HG03159 (cell line): ENCODE measurements at regions not wholly inside any gene's neighbourhood (a gene's known extent, or its start where the extent isn't known, plus 50 kb on each side); places are given as distances from the start of the nearest gene placed in this dataset.

Experiments
- ATAC-seq: cut with Tn5 transposase; IDR thresholded peaks from one replicate; pipeline ENCODE4 v1.9.1; 2021; ENCODE audit warnings: mild to moderate bottlenecking, moderate library complexity; ENCODE audit not compliant: unreplicated experiment

DNA sequence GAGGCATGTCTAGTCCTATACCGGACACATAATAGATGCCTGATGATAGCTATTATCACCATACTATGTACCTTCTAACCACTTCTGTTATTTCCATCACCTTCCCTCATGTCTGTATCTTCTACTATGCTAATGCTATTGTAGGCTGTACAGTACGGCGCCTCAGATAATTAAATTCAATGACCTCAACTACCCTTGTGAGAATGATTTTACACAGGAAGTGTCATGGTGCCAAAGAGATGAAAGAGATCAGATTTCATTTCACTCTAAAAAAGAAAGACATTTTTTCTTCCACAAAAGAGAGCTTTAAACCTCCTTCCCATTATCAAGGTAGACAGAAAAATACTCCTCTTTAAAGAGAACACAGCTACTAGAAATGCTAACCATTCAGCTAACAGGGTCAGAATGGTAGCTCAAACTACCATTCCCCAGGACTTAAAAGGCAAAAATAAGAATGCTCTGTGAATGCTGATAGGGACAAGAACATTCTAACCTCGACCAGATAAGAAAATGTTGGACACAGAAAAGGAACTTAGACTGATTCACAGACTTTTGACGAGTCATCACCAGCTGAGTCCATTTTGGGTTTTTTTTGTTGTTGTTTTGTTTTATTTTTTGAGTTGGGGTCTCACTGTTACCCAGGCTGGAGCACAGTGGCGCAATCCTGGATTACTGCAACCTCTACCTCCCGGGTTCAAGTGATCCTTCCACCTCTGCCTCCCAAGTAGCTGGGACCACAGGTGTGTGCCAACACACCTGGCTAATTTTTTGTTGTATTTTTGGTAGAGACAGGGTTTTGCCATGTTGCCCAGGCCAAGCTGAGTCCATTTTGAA lies 99.2 kb upstream of the RAPGEF2 start:
- ATAC-seq = no peak

DNA sequence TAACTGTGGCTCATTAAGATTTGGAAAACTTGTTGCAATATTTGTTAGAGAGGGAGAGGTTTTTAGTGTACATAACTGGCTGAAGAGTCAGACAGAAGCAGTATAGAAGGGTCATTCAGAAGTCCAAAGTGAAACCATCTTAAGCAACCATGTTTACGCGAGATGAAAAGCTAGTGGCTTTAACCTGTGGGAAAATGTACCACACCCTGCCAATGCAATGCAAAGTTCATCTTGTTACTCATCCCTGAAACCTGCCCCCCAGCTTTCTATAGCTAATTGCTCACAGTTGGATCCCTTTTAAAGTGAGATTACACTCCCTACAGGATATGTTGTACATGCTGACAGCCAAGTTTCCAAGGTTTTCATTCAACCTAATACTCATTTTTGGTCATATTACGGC lies 96.7 kb upstream of the RAPGEF2 start:
- ATAC-seq = no peak

DNA sequence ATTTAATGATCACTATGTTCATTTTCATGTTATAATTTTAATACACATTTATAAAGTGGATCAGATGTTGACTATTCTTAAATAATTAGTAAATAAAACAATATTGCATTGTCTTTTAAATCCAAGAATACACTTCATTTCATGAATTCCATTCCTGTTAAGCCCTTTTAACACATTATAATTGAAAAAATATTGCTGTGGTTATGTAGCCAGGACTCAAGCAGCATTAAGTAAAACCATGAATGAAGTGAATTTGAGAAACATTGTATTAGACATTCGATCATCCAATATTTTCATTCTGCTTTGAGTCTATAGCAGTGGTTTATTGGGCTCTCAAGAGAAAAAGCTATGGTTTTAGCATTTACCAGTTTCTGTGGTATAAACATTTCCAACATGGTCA lies 94.2 kb upstream of the RAPGEF2 start:
- no peak for ATAC-seq

DNA sequence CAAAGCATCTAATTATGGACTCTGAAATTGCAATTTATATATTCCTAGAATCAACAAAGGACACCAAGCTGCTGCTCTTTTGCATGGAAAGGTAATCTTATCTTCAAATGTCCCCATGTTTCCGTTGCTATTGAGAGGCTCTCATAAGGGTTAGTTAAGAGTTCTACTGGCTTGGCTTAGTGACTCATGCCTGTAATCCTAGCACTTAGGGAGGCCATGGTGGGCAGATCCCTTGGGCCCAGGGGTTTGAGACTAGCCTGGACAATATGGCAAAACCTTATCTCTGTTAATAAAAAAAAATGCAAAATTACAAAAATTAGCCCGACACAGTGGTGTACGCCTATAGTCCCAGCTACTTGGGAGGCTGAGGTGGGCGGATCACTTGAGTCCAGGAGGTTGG lies 93.4 kb upstream of the RAPGEF2 start:
- no peak for ATAC-seq

DNA sequence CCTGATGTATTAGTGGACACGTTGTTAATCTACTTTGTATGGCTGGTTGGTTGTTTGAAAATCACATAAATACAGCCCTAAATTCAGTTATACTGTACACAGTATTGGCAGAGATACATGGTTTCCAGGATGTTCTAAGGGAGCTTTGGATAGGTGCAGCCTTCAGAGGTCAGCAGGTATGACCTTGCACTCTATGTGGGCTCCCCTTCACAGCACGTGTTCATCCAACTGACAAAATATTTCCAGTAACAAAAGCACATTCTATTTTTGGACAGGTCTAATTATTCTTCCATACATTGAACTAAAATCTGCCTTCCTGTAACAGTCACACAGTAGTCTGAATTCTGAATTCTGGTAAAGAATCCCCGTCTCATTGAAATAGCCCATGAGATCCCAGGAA lies 92.8 kb upstream of the RAPGEF2 start:
- no peak for ATAC-seq

DNA sequence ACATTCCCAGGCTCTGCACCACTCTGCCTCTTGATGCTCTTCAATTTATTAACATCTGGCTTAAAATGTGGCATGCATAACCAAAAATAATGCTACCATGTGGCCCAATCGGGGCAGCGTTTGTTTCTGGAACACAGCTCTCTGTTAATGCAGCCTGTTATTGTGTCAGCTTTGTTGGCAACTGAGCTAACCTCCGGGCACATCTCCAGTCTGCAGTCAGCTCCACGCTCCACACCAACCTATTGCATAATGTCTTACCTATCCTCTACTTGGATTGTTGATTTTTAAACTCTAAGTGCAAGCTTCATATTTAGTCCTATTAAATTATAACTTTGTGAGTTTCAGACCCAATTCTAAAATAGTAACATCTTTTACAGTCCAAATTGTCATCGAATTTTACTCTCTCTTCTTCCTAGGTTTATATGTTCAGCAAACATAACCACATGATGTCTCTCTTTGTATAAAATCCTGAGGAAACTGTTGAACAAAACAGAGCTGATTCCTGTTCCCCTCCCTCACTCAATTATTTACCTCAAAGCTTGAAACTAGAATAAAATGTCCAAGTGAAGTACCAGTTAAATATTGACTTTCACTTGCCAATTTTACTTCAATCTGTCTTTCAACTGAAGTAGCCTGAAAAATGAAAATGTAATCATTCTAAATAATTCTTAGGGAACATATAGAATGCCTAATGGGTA lies 92.2 kb upstream of the RAPGEF2 start:
- no peak for ATAC-seq

DNA sequence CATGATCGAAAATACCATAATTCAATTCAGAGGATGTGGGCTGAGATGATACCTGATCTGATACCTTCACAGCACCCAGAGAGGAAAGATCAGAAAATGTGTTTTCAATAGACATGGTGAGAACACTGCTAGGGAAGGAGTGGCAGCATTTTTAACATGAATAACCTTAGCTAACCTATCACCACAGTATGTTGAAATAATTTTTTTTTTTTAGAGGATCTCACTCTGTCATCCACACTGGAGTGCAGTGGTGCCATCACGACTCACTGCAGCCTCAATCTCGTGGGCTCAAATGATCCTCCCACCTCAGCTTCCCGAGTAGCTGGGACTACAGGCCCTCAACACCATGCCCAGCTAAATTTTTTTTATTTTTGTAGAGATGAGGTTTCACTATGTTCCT lies 90.5 kb upstream of the RAPGEF2 start:
- ATAC-seq = no peak

DNA sequence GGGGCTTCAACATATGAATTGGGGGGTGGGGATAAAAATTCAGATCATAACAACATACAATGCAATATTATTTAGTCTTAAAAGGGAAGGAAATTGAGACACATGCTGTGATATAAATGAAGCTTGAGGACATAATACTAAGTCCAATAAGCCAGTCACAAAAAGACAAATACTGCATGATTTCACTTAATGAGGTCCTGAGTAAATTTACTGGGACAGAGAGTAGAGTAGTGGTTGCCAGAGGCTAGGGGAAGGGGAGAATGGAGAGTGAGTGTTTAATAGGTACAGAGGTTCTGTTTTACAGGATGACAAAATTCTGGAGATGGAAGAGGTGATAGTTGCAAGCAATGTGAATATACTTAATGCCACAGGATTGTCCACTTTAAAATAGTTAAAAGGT lies 89.2 kb upstream of the RAPGEF2 start:
- no peak for ATAC-seq

DNA sequence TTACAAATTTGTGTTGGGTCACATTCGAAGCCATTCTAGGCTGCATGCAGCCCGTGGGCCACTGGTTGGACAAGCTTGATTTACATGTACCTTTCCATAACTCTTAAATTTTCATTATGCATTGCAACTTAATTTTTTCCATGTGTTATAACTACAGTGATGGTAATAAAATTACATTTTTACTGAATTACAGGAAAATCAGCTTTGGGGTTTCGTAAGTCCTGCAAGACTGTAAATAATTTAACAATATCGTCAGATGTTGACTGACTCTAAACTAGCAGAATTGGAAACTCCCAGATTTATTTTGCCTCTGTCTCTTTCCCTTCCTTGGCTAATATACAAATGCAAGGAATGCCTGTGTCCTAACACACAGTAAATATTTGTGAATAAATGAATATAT lies 88.0 kb upstream of the RAPGEF2 start:
- ATAC-seq = no peak

DNA sequence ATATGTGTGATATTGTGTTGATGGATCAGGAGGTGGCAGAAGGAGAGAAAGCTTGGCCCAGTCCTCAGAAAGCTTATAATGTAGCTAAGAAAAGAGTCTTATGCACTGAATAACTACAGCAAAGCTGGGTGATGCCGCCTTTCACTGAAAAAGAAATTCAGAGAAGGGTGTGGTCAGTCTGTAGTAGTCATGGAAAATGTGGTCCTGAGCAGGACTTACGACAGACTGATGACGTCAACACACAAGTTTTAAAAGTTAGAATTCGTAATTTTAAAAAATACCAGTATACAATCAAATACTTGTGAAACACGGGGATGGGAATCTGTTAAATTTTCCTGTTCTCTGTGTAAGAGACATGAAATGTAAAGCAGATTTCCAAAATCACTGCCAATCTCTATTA lies 87.0 kb upstream of the RAPGEF2 start:
- no peak for ATAC-seq

DNA sequence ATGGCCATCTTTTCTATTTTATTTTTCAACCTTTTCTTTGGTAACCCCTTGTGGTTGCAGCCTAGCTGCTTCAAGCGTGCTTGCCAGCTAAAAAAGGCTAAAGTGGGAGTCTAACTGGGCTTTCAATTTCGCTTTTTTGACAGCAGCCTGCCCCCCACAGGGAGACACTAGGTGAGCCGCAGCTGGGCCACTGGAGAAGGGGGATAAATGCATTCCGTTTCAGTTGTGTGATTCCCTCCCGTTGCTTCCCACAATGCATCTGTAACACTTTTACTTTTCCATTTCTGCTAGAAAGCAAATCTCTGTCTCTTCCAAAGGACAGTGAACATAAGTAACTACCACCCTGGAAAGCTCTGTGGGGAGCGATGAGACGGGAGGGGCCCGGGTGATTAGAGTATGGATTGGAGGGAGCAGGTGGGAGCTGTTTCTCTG lies 86.3 kb upstream of the RAPGEF2 start:
- no peak for ATAC-seq

DNA sequence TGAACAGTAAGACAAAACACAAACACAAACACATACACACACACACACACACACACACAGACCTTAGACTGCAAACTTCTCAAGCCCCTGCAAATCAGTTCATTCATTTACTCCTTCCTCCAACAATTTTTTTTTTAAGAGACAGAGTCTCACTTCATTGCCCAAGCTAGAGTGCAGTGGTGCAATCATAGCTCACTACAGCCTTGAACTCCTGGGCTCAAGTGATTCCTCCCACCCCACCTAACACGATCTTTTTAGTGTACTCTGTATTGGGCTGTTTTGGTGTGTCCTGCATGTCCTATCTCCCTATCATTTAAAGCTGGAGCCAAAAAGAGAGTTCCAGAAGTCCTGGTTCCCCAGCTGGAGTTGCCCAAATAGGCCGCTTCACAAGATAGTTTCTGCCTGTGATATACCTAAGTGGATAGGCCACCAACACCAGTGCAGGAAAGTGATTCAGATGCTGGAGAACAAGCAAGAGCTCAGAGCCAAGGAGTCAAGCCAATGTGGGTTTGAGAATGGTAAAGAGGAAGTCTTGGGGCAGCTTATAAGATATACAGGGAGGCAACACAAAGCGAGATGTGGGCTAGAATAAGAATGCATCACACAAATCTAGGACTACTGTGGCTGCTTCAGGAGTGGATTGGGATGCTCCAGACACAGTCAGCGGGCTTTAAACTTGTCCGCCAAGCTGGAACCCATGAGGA lies 85.4 kb upstream of the RAPGEF2 start:
- ATAC-seq = peak; percentile 37

DNA sequence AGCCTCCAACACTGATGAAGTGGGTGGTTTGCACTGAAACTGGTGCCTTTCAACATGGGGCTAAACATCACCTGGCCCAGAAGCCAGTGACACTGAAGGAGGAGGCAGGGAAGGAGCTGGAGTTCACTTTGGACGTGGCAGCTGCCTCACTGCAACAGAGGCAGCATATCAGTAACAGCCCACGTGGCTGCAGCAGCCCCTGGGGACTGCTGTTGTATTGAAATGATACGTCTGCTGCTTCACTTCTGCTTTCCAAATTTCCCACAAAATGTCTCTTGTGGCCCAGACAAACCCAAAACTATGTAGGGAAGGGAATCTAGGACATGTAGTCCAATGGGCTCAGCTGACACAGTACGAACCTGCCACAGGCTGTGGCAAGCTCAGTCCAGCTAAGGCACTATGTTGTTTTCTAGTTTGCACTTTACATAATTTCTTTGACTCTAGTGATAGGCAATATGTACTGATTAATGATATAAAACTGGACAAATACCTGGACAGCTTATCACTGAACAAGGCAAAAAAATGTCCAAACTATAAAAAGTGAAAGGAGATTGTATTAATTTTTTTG lies 84.7 kb upstream of the RAPGEF2 start:
- peak; percentile 94 for ATAC-seq

DNA sequence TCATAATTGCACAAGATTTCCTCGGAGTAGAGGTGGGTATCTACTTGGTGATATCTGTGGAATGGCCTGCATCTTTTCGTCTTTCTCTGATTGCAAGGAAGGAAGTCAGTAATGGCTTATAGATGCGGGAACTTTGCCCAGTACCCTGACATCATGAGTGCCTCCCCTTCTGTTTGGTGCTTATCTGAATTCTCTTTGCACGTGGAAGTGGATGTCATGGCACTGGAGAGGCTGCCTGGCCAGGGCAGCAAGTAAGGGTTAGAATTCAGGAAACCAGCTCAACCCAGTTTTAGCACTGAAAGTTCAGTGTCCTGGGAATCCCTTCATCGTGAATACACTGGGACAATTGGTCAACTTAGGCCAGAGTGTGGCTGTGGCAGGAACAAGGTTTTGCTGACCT lies 83.5 kb upstream of the RAPGEF2 start:
- no peak for ATAC-seq

DNA sequence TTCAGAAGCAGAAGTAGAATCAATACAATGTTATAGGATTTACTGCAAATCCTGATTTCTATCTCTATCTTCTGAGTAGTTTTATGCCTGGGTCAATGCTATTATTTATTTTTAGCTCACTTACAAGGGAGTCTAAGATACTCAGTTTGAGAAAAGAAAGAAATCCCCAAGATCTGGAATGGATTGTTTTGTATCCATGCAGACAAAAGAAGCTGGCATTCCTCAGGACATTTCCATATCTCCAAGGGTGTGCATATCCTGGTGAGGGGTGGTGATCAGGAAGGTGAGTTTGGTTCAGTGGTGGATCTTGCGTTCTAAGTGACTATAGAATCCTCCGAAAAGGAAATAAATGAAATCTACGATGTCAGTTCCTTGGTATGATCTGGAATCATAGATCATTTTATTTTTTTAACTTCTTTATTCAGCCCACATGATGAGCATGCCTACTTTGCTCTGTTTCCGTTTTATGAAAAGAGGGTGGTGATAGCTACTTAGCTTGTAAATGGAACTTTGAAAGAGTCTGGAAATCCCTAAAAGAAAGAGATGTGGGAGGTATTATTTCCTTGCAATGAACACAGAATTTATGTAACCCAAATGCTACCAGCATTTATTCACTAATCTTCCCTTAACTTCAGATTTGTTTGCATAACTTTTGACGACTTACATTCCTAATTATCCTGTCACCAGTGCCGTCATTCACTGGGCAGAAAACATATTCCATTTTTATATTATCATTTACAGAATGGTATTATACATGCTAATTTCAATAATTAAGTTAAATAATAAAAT lies 81.1 kb upstream of the RAPGEF2 start:
- ATAC-seq = no peak

DNA sequence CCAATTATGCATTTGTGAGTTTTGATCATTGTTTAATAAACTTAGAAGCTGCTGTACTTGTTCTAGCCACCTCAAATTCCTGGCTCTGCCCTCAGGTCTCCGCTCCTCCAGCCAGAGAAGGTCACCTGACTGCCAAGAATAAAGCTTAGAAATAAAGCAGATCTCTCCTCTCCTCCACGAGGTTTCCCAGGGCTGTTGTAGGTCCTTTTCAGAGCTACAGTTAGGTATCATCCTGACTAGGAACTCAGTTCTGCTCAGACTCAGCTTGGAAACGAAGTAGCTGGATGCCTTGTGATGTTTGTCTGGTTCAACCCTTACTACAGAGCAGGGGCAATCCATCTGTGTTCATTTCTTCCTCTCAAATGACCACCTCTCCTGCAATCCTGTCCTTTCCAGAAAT lies 79.1 kb upstream of the RAPGEF2 start:
- no peak for ATAC-seq

DNA sequence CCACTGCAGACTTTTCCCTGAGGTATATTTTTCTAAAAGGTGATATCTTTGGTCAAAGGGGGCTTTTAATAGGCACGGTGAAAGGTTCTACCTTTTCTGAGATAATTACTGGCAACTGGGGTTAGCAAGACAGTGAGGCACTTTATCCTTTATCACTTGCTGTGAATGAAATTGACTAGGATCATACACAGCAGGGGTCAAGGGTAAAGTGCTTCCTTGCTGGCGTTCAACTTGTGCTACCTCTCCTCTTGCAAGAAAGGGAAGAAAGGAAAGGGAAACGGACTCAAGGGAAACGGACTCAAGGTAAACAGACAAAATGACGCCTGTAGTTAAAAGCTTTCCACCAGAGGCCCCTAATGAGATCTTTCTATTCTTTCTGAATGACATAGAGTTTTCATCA lies 78.6 kb upstream of the RAPGEF2 start:
- no peak for ATAC-seq

DNA sequence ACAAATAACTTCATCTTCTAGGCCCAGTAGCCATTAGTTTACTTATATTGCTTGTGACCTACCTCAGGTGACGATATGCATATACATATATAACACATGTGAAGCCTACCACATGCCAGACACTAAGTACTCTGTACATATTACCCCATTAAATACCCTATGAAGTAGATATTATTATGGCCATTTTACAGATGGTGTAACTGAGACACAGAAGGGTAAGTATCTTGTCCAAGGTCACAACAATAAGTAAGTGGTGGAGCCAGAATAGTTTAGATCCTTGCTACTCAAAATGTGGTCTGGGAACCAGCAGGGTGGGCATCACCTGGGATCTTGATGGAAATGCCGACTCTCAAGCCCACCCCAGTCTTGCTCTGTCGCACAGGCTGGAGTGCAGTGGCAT lies 78.1 kb upstream of the RAPGEF2 start:
- no peak for ATAC-seq

DNA sequence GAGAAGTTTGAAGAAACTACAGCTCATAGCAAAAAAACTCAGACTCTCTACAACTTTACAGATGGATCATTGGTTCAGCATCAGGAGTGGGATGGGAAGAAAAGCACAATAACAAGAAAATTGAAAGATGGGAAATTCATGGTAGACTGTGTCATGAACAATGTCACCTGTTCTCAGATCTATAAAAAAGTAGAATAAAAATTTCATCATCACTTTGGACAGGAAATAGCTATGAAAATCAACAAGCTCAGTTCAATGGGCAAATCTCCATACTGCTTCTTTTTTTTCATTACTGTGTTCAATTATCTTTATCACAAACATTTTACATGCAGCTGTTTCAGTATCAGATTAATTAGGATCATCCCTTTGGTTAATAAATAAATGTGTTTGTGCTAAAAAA lies 76.5 kb upstream of the RAPGEF2 start:
- no peak for ATAC-seq

DNA sequence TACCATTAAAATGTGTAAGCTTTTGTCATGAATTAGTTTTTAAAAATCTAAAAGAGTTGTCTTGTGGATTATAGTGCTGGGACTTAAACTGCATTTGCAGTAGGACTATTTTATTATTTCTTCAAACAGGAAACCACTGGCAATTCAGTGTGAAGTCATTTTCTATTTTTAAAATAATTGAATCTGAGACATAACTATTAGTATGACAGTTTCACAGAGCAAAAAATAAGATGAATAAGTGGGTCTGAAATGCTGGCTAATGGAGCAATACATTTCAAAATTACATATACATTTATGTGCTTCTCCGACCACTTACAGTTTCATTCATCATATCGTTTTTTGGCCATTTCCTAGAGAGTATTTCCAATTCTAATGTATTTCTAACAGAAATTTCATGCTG lies 75.3 kb upstream of the RAPGEF2 start:
- peak; percentile 73 for ATAC-seq

DNA sequence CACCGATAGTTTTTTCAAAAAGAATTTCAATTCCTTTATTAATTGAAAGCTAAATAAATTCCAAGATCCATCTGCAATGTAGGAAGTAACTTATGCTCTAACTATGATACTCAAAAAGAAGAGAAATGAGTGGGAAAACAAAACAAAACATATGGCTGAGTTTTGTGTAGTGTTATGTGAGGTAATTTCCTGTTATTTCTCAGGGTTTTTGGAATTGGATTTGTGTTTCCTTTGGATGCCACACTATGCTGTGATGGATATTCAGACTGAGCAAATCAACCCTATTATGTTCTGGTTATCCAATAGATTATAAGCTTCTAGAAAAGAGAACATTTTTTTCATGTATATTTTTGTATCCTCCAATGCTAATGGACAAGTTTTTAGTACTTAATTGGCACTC lies 73.4 kb upstream of the RAPGEF2 start:
- no peak for ATAC-seq
